Iris pigment epithelial cell (primary cell): ENCODE measurements at regions not wholly inside any gene's neighbourhood (a gene's known extent, or its start where the extent isn't known, plus 50 kb on each side); places are given as distances from the start of the nearest gene placed in this dataset.

Source experiments
- DNase-seq: peaks from one replicate; pipeline ENCODE4 v3.0.0-alpha.2; 2011; ENCODE audit warnings: low read depth

GRCh38 chr9:73459817-73460216 lies 308.2 kb downstream of the ANXA1 start:
- DNase-seq = no peak

GRCh38 chr9:73468716-73469115 lies 317.1 kb downstream of the ANXA1 start:
- DNase-seq = no peak

GRCh38 chr9:73470766-73471165 lies 319.1 kb downstream of the ANXA1 start:
- no peak for DNase-seq

GRCh38 chr9:73474002-73474600 lies 322.4 kb downstream of the ANXA1 start:
- DNase-seq = no peak

- DNase-seq = no peak
These were observed 323.0 kb downstream of the ANXA1 start for GRCh38 chr9:73474625-73475024.

GRCh38 chr9:73494894-73495293 lies 343.2 kb downstream of the ANXA1 start:
- no peak for DNase-seq

- DNase-seq = no peak
These were observed 346.1 kb downstream of the ANXA1 start for GRCh38 chr9:73497796-73498195.

GRCh38 chr9:73515216-73515615 lies 363.6 kb downstream of the ANXA1 start:
- DNase-seq = peak; percentile 55

GRCh38 chr9:73523391-73523790 lies 371.7 kb downstream of the ANXA1 start:
- no peak for DNase-seq

GRCh38 chr9:73525350-73525749 lies 373.7 kb downstream of the ANXA1 start:
- no peak for DNase-seq

- DNase-seq = no peak
These were observed 375.9 kb downstream of the ANXA1 start for GRCh38 chr9:73527521-73527920.

- no peak for DNase-seq
These were observed 377.3 kb downstream of the ANXA1 start for GRCh38 chr9:73528926-73529325.

GRCh38 chr9:73529666-73530065 lies 378.0 kb downstream of the ANXA1 start:
- no peak for DNase-seq

- DNase-seq = no peak
These were observed 379.4 kb downstream of the ANXA1 start for GRCh38 chr9:73531051-73531532.

GRCh38 chr9:73531658-73532057 lies 380.0 kb downstream of the ANXA1 start:
- no peak for DNase-seq

GRCh38 chr9:73532985-73533384 lies 381.3 kb downstream of the ANXA1 start:
- no peak for DNase-seq

- DNase-seq = no peak
These were observed 384.7 kb downstream of the ANXA1 start for GRCh38 chr9:73536403-73536802.

- no peak for DNase-seq
These were observed 385.9 kb downstream of the ANXA1 start for GRCh38 chr9:73537561-73537960.

GRCh38 chr9:73539881-73540390 lies 388.3 kb downstream of the ANXA1 start:
- DNase-seq = no peak

- DNase-seq = no peak
These were observed 390.3 kb downstream of the ANXA1 start for GRCh38 chr9:73541923-73542322.

- DNase-seq = no peak
These were observed 392.1 kb downstream of the ANXA1 start for GRCh38 chr9:73543727-73544126.

GRCh38 chr9:73548201-73548600 lies 396.5 kb downstream of the ANXA1 start:
- DNase-seq = no peak

GRCh38 chr9:73549991-73550390 lies 398.3 kb downstream of the ANXA1 start:
- no peak for DNase-seq

GRCh38 chr9:73553295-73553694 lies 401.6 kb downstream of the ANXA1 start:
- DNase-seq = no peak
